ENCODE measurements at regions not wholly inside any gene's neighbourhood (a gene's known extent, or its start where the extent isn't known, plus 50 kb on each side); places are given as distances from the start of the nearest gene placed in this dataset.

- Histone ChIP-seq H3K27me3 (ENCODE audit: control insufficient read depth, insufficient read depth, low read length) (no peaks in the 10 kb centered on the region), H3K36me3 (ENCODE audit: control insufficient read depth, insufficient read depth, low read length) (no peaks in the 10 kb centered on the region), H3K4me3 (ENCODE audit: low read depth, low read length) (no peak overlapping the region)
- FAIRE-seq (no peak), DNase-seq (ENCODE audit: low read depth) (peak; percentile 74)
- peak; percentile 80 for TF ChIP-seq CTCF (IDR thresholded peaks at IDR 0.05; ENCODE audit: insufficient read depth, low read length, severe bottlenecking)
These were observed 734.2 kb upstream of the ADAMTS5 start for GRCh38 chr21:27700974-27701614.

DNA sequence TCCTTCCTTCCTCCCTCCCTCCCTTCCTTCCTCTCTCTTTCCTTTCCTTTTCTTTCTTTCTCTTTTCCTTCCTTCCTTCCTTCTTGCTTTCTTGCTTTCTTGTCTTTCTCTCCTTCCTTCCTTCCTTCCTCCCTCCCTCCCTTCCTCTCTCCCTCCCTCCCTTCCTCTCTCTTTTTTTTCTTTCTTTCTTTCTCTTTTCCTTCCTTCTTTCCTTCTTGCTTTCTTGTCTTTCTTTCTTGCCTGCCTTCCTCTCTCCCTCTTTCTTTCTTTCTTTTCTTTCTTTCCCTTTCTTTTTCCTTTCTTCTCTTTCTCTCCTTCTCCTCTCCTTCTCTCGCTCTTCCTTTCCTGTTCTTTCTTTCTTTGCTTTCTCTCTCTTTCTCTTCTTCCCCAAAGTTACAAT is 728.4 kb upstream of the ADAMTS5 start:
- no peaks in the 10 kb centered on the region for H3K27me3 ChIP-seq (ENCODE audit: control insufficient read depth, insufficient read depth, low read length)
- H3K4me3 ChIP-seq (ENCODE audit: low read depth, low read length), result no peak overlapping the region
- H3K36me3 ChIP-seq (ENCODE audit: control insufficient read depth, insufficient read depth, low read length), result no peaks in the 10 kb centered on the region
- DNase-seq (ENCODE audit: low read depth) (no peak), FAIRE-seq (no peak)
- TF ChIP-seq CTCF (IDR thresholded peaks at IDR 0.05; ENCODE audit: insufficient read depth, low read length, severe bottlenecking), result no peak

GRCh38 chr21:27694667-27695066 is 727.8 kb upstream of the ADAMTS5 start:
- no peak overlapping the region for H3K4me3 ChIP-seq (ENCODE audit: low read depth, low read length)
- FAIRE-seq (no peak), DNase-seq (ENCODE audit: low read depth) (peak; percentile 24)
- no peak for TF ChIP-seq CTCF (IDR thresholded peaks at IDR 0.05; ENCODE audit: insufficient read depth, low read length, severe bottlenecking)
- no peaks in the 10 kb centered on the region for H3K27me3 ChIP-seq (ENCODE audit: control insufficient read depth, insufficient read depth, low read length)
- H3K36me3 ChIP-seq (ENCODE audit: control insufficient read depth, insufficient read depth, low read length), result no peaks in the 10 kb centered on the region

- DNase-seq (ENCODE audit: low read depth) (peak; percentile 99), FAIRE-seq (no peak)
- Histone ChIP-seq H3K36me3 (ENCODE audit: control insufficient read depth, insufficient read depth, low read length) (no peaks in the 10 kb centered on the region), H3K27me3 (ENCODE audit: control insufficient read depth, insufficient read depth, low read length) (no peaks in the 10 kb centered on the region), H3K4me3 (ENCODE audit: low read depth, low read length) (no peak overlapping the region)
- TF ChIP-seq CTCF (IDR thresholded peaks at IDR 0.05; ENCODE audit: insufficient read depth, low read length, severe bottlenecking), result no peak
These were observed 726.5 kb upstream of the ADAMTS5 start for GRCh38 chr21:27693376-27693775.

DNA sequence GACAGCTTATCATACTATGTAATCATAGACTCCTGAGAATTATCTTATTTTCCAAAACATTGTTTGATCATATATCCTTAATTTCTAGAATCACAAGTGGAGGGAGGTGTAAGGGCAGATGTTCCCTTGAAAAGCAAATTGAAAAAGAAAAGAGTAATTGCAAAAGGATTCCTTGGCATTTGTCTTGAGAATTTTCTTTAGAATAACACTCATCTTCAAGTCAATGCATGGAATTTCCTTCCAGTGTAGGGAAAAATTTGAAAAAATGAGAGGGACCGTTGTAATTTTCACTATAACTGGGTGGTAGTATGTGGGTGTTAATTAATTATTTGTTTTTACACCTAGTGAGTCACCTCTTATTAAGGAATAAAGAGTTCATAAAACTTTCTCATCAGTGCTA is 724.6 kb upstream of the ADAMTS5 start:
- DNase-seq (ENCODE audit: low read depth), result no peak
- FAIRE-seq, result no peak

More for the DNA sequence above, 724.6 kb upstream of the ADAMTS5 start:
- Histone ChIP-seq H3K4me3 (ENCODE audit: low read depth, low read length) (no peak overlapping the region), H3K36me3 (ENCODE audit: control insufficient read depth, insufficient read depth, low read length) (no peaks in the 10 kb centered on the region), H3K27me3 (ENCODE audit: control insufficient read depth, insufficient read depth, low read length) (no peaks in the 10 kb centered on the region)
- TF ChIP-seq CTCF (IDR thresholded peaks at IDR 0.05; ENCODE audit: insufficient read depth, low read length, severe bottlenecking), result no peak
